Panc1 (cell line): ENCODE measurements at regions not wholly inside any gene's neighbourhood (a gene's known extent, or its start where the extent isn't known, plus 50 kb on each side); places are given as distances from the start of the nearest gene placed in this dataset.

ENCODE experiments used
- ATAC-seq: fragments of 200-7000 bp; cut with Tn5 transposase; 2 replicates; pipeline ENCODE4 v1.9.1; 2020; ENCODE audit warnings: mild to moderate bottlenecking, moderate library complexity
- BruUV-seq: library from RNA; stranded (reverse); fragments of 400-500 nt; replicated peaks from 2 replicates; lab custom pipeline; 2021; lab: Mats Ljungman, UMichigan
- CTCF ChIA-PET: fragments of 300-600 bp; sonication (Branson Sonifier 250); formaldehyde crosslinking; loops from one replicate; lab custom pipeline; 2022; ENCODE audit warnings: antibody characterized with exemption; lab: Charles Lee
- POLR2A ChIA-PET: fragments of 300-600 bp; sonication (Branson Sonifier 250); formaldehyde crosslinking; loops from one replicate; lab custom pipeline; 2022; ENCODE audit warnings: antibody characterized with exemption; lab: Charles Lee
- DNase-seq: peaks from one replicate; pipeline ENCODE4 v3.0.0-alpha.2; 2010; ENCODE audit warnings: low read depth, low spot score
- H3K27ac ChIP-seq: 2 replicates; pipeline ENCODE4 v1.5.1; 2011; ENCODE audit warnings: mild to moderate bottlenecking, low read length, inconsistent platforms
- H3K27me3 ChIP-seq: fragments of 200-500 bp; sonication (Bioruptor generic); 2 replicates; pipeline ENCODE4 v1.6.0; 2014; ENCODE audit warnings: low read length, inconsistent platforms; ENCODE audit not compliant: control insufficient read depth, insufficient read depth
- H3K36me3 ChIP-seq: fragments of 200-500 bp; sonication (Bioruptor generic); 2 replicates; pipeline ENCODE4 v1.5.1; 2014; ENCODE audit warnings: inconsistent platforms, mild to moderate bottlenecking, low read length, moderate library complexity; ENCODE audit not compliant: control insufficient read depth, insufficient read depth
- H3K4me1 ChIP-seq: 2 replicates; pipeline ENCODE4 v1.5.1; 2011; ENCODE audit warnings: inconsistent platforms, mild to moderate bottlenecking, low read length, moderate library complexity; ENCODE audit not compliant: control insufficient read depth, insufficient read depth
- H3K4me3 ChIP-seq, 2 experiments: 2 replicates each; pipeline ENCODE4 v1.5.1; 2011 to 2012; ENCODE audit warnings: low read depth in 2 of 2, low read length in 2 of 2, mild to moderate bottlenecking in 2 of 2, inconsistent platforms in 1 of 2, moderate library complexity in 1 of 2
- H3K9me3 ChIP-seq: fragments of 200-500 bp; sonication (Bioruptor generic); 2 replicates; pipeline ENCODE4 v1.5.1; 2014; ENCODE audit warnings: low read depth, mild to moderate bottlenecking, inconsistent platforms, low read length, moderate library complexity; ENCODE audit not compliant: control insufficient read depth, insufficient read depth
- POLR2AphosphoS5 ChIP-seq: IDR thresholded peaks from 2 replicates; pipeline ENCODE4 v1.6.1; 2012; ENCODE audit warnings: mild to moderate bottlenecking, low read depth, low read length, moderate library complexity
- SIN3A ChIP-seq: IDR thresholded peaks from 2 replicates; pipeline ENCODE4 v1.6.1; 2012; ENCODE audit warnings: low read depth, mild to moderate bottlenecking, low read length, moderate library complexity, borderline replicate concordance; ENCODE audit not compliant: insufficient read depth
- TCF7L2 ChIP-seq: IDR thresholded peaks from 2 replicates; pipeline ENCODE4 v1.6.1; 2011; ENCODE audit warnings: mild to moderate bottlenecking, low read depth, low read length, inconsistent platforms
- in situ Hi-C: cut with HindIII; loops from 2 replicates; pipeline ENCODE4 v1.10.0; 2016; ENCODE audit warnings: low sequenced_read_pairs, low pct_unique_long_range_greater_than_20kb
- intact Hi-C: fragments of 100-400 bp; cut with micrococcal nuclease; formaldehyde crosslinking; loops from one replicate; pipeline ENCODE4 v1.10.0; 2022; ENCODE audit not compliant: unreplicated experiment
- TF ChIP-seq, protein P1 (sequence below), 2 experiments: IDR thresholded peaks; 2 replicates each; pipeline ENCODE4 v1.6.1; 2011 to 2012; ENCODE audit warnings: low read depth in 2 of 2, control low read depth in 1 of 2, low read length in 1 of 2, mild to moderate bottlenecking in 1 of 2, moderate library complexity in 1 of 2; ENCODE audit not compliant: insufficient read depth in 1 of 2
- TF ChIP-seq, protein P2 (sequence below): fragments of 450-650 bp; IDR thresholded peaks from 2 replicates; pipeline ENCODE4 v1.5.1; 2017; ENCODE audit warnings: mild to moderate bottlenecking

DNA sequence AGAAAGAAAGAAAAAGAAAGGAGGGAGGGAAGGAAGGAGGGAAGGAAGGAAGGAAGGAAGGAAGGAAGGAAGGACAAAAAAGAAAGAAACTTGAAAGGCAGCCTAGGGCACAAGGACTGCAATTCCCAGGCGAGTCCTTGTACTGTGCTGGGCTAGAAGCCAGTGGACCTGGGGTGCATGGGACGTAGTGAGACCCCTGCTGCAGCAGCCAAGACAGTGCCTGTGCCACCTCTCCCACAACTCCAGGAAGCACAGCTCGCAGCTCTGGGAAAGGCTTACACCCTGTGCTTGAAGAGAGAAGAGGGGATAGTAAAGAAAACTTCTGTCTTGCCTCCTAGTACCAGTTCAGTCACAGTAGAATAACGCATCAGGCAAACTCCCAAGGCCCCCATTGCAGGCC is 227.9 kb upstream of the CDH7 start:
- ChIA-PET CTCF (no interaction called here), POLR2A (no interaction called here)
- in situ Hi-C loops = no loop called here
- Histone ChIP-seq H3K4me1 (no peaks in the 10 kb centered on the region), H3K36me3 (no peaks in the 10 kb centered on the region), H3K9me3 (no peaks in the 10 kb centered on the region), H3K27me3 (no peaks in the 10 kb centered on the region), H3K27ac (no peak overlapping the region), H3K4me3 (no peak overlapping the region)
- intact Hi-C loops = no loop called here
- TF ChIP-seq, protein P1, sequence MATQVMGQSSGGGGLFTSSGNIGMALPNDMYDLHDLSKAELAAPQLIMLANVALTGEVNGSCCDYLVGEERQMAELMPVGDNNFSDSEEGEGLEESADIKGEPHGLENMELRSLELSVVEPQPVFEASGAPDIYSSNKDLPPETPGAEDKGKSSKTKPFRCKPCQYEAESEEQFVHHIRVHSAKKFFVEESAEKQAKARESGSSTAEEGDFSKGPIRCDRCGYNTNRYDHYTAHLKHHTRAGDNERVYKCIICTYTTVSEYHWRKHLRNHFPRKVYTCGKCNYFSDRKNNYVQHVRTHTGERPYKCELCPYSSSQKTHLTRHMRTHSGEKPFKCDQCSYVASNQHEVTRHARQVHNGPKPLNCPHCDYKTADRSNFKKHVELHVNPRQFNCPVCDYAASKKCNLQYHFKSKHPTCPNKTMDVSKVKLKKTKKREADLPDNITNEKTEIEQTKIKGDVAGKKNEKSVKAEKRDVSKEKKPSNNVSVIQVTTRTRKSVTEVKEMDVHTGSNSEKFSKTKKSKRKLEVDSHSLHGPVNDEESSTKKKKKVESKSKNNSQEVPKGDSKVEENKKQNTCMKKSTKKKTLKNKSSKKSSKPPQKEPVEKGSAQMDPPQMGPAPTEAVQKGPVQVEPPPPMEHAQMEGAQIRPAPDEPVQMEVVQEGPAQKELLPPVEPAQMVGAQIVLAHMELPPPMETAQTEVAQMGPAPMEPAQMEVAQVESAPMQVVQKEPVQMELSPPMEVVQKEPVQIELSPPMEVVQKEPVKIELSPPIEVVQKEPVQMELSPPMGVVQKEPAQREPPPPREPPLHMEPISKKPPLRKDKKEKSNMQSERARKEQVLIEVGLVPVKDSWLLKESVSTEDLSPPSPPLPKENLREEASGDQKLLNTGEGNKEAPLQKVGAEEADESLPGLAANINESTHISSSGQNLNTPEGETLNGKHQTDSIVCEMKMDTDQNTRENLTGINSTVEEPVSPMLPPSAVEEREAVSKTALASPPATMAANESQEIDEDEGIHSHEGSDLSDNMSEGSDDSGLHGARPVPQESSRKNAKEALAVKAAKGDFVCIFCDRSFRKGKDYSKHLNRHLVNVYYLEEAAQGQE (IDR thresholded peaks at IDR 0.05; ENCODE audit: insufficient read depth in 1 of 2, low read depth in 2 of 2, low read length in 1 of 2) = no peak
- TF ChIP-seq SIN3A = no peak
- TF ChIP-seq TCF7L2 = no peak
- no peak for TF ChIP-seq POLR2AphosphoS5
- TF ChIP-seq, protein P2, sequence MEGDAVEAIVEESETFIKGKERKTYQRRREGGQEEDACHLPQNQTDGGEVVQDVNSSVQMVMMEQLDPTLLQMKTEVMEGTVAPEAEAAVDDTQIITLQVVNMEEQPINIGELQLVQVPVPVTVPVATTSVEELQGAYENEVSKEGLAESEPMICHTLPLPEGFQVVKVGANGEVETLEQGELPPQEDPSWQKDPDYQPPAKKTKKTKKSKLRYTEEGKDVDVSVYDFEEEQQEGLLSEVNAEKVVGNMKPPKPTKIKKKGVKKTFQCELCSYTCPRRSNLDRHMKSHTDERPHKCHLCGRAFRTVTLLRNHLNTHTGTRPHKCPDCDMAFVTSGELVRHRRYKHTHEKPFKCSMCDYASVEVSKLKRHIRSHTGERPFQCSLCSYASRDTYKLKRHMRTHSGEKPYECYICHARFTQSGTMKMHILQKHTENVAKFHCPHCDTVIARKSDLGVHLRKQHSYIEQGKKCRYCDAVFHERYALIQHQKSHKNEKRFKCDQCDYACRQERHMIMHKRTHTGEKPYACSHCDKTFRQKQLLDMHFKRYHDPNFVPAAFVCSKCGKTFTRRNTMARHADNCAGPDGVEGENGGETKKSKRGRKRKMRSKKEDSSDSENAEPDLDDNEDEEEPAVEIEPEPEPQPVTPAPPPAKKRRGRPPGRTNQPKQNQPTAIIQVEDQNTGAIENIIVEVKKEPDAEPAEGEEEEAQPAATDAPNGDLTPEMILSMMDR = no peak
- BruUV-seq = no TSS peak
- ATAC-seq (no peak), DNase-seq (no peak)

DNA sequence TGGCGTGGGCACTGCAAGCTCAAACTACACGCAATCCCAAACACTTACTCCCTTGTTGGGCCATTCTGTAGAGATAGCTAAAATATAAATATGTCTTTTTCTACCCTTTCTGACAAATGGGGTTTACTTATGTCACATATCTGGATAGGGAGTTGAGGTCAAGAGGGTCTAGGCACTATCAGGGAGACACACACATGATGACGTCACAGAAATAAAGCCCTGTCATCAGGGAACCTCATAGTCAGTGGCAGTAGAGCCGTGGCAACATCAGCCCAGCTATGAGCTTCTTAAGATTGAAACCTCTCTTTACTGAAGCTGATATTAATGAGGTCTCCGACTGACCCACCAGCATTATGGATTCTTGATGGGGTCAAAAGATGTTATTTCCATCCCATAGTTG is 234.6 kb upstream of the CDH7 start:
- H3K4me3 ChIP-seq = no peak overlapping the region
- POLR2A ChIA-PET = no interaction called here

More for the DNA sequence above, 234.6 kb upstream of the CDH7 start:
- BruUV-seq = no TSS peak
- Histone ChIP-seq H3K27me3 (no peaks in the 10 kb centered on the region), H3K27ac (no peak overlapping the region), H3K4me1 (no peaks in the 10 kb centered on the region), H3K9me3 (no peaks in the 10 kb centered on the region), H3K36me3 (no peaks in the 10 kb centered on the region)
- intact Hi-C loops (no loop called here), in situ Hi-C loops (no loop called here)
- TF ChIP-seq, protein P2 = no peak
- TF ChIP-seq TCF7L2 = no peak
- TF ChIP-seq POLR2AphosphoS5 = no peak
- TF ChIP-seq, protein P1 (IDR thresholded peaks at IDR 0.05; ENCODE audit: insufficient read depth in 1 of 2, low read depth in 2 of 2, low read length in 1 of 2) = no peak
- CTCF ChIA-PET = no interaction called here
- ATAC-seq = no peak
- DNase-seq = no peak
